ENCODE measurements at regions not wholly inside any gene's neighbourhood (a gene's known extent, or its start where the extent isn't known, plus 50 kb on each side); places are given as distances from the start of the nearest gene placed in this dataset.

DNA sequence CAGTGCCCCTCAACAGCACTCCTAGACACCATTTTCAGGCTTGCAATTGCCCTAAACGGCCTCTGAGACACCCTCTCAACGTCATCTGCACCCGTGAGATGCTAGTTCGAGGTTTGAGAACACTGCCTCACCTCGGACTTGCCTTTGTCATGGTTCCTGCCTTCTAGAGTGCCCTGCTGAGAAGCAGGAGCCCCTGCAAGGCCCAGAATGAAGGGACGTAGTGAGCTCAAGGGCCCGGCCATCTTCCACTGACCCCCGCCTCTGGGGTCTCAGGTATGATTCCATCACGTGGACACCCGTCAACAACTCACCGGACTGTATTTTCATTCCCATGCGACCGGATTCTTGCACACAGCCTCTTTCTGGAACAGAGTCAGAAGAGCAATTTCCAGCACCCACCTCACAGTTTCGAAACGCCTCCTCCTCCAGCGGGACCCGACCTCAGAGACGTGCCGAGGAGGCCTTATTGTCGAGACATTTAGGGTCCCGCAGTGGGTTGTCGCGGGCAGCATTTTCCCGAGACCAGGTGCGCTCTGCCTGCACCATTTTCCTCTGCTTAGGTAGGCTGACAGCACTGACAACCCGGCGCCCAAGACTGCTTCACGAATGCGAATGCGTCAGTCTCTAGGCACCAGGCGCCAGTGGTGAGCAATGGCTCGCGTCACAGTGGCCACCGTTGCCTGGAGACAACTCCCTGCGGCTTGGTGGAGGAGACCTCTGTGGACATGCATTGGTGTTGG lies 999.9 kb downstream of the KCNJ18 start:
- no peak for TF ChIP-seq POLR2A (IDR thresholded peaks at IDR 0.05; ENCODE audit: low read length)
- TF ChIP-seq GATA1 (IDR thresholded peaks at IDR 0.05; ENCODE audit: low read depth, low read length), result no peak
